Neural cell (in vitro differentiated cells): ENCODE measurements at regions not wholly inside any gene's neighbourhood (a gene's known extent, or its start where the extent isn't known, plus 50 kb on each side); places are given as distances from the start of the nearest gene placed in this dataset.

Experiments
- CTCF ChIP-seq: fragments of 450-650 bp; IDR thresholded peaks from 2 replicates; pipeline ENCODE4 v1.5.1; 2014; ENCODE audit warnings: antibody characterized with exemption, mild to moderate bottlenecking, moderate library complexity; ENCODE audit not compliant: poor library complexity, severe bottlenecking
- EP300 ChIP-seq: fragments of 450-650 bp; conservative IDR thresholded peaks from 2 replicates; pipeline ENCODE4 v1.6.1; 2014; ENCODE audit warnings: antibody characterized with exemption, mild to moderate bottlenecking, moderate library complexity; ENCODE audit not compliant: poor library complexity, severe bottlenecking
- EZH2 ChIP-seq: fragments of 200-600, 300-800 bp; shearing (Covaris generic), sonication (generic); IDR thresholded peaks from 2 replicates; pipeline ENCODE4 v1.6.1; 2014; ENCODE audit warnings: antibody characterized with exemption, low read length, borderline replicate concordance, mild to moderate bottlenecking; ENCODE audit not compliant: insufficient read depth, poor library complexity, severe bottlenecking
- POLR2AphosphoS5 ChIP-seq: IDR thresholded peaks from 2 replicates; pipeline ENCODE4 v1.6.1; 2012
- RAD21 ChIP-seq: fragments of 450-650 bp; conservative IDR thresholded peaks from 2 replicates; pipeline ENCODE4 v1.6.1; 2014; ENCODE audit warnings: antibody characterized with exemption, mild to moderate bottlenecking, moderate library complexity
- REST ChIP-seq: IDR thresholded peaks from 2 replicates; pipeline ENCODE4 v1.6.1; 2012; ENCODE audit warnings: borderline replicate concordance
- SMC3 ChIP-seq: fragments of 450-650 bp; conservative IDR thresholded peaks from 2 replicates; pipeline ENCODE4 v1.6.1; 2014; ENCODE audit warnings: antibody characterized with exemption, mild to moderate bottlenecking, moderate library complexity; ENCODE audit not compliant: poor library complexity
- TAF1 ChIP-seq: IDR thresholded peaks from 2 replicates; pipeline ENCODE4 v1.6.1; 2012; ENCODE audit warnings: low read depth

GRCh38 chr6:138571181-138571580 is 71.9 kb upstream of the NHSL1 start:
- TF ChIP-seq CTCF = no peak
- no peak for TF ChIP-seq REST
- TF ChIP-seq EZH2 = no peak
- TF ChIP-seq RAD21 = no peak
- TF ChIP-seq POLR2AphosphoS5 = no peak
- TF ChIP-seq TAF1 = no peak
- TF ChIP-seq SMC3 = no peak
- TF ChIP-seq EP300 = no peak
